GM21786 (cell line): ENCODE measurements at regions not wholly inside any gene's neighbourhood (a gene's known extent, or its start where the extent isn't known, plus 50 kb on each side); places are given as distances from the start of the nearest gene placed in this dataset.

Experiments used
- ATAC-seq: cut with Tn5 transposase; IDR thresholded peaks from one replicate; pipeline ENCODE4 v1.9.1; 2021; ENCODE audit not compliant: unreplicated experiment

- no peak for ATAC-seq
Observed at GRCh38 chr9:129320575-129321285, 142.7 kb upstream of the IER5L start.

- ATAC-seq: no peak
Observed at GRCh38 chr9:129319938-129320481, 141.9 kb upstream of the IER5L start.

- no peak for ATAC-seq
Observed at GRCh38 chr9:129319076-129319937, 141.2 kb upstream of the IER5L start.

GRCh38 chr9:129318121-129319075, 140.3 kb upstream of the IER5L start:
- no peak for ATAC-seq

- no peak for ATAC-seq
Observed at GRCh38 chr9:129317179-129318011, 139.3 kb upstream of the IER5L start.

GRCh38 chr9:129316281-129317030, 138.4 kb upstream of the IER5L start:
- ATAC-seq: no peak

- ATAC-seq: no peak
Observed at GRCh38 chr9:129313331-129313955, 135.4 kb upstream of the IER5L start.

- no peak for ATAC-seq
Observed at GRCh38 chr9:129312251-129313122, 134.4 kb upstream of the IER5L start.

GRCh38 chr9:129311643-129312042, 133.6 kb upstream of the IER5L start:
- no peak for ATAC-seq

- no peak for ATAC-seq
Observed at GRCh38 chr9:129310666-129311350, 132.7 kb upstream of the IER5L start.

- ATAC-seq: no peak
Observed at GRCh38 chr9:129309906-129310305, 131.8 kb upstream of the IER5L start.

- ATAC-seq: no peak
Observed at GRCh38 chr9:129309041-129309430, 131.0 kb upstream of the IER5L start.

GRCh38 chr9:129307227-129307970, 129.3 kb upstream of the IER5L start:
- ATAC-seq: no peak

GRCh38 chr9:129306318-129306973, 128.4 kb upstream of the IER5L start:
- ATAC-seq: no peak

GRCh38 chr9:129305246-129305645, 127.2 kb upstream of the IER5L start:
- no peak for ATAC-seq

GRCh38 chr9:129301941-129302340, 123.9 kb upstream of the IER5L start:
- no peak for ATAC-seq
